ENCODE measurements at regions not wholly inside any gene's neighbourhood (a gene's known extent, or its start where the extent isn't known, plus 50 kb on each side); places are given as distances from the start of the nearest gene placed in this dataset.

DNA sequence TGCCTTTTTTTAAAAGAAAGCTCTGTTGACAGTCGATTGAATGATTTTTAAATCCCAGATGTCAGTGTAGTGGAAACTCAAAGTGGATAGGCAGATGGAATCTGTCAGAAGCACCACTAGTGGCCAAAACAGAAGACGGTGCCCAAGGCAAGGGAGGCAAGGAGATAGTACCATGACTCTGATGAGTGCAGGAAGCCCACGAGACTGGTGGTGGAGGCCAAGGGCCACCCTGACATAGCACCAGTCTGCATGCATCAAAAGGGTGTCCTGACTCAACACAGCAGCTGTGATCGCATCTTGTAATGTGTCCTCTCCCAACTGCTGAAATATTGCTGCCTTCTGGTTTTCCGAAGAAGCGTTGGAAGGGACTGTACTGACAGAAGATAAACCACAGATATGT lies 124.1 kb upstream of the PAPPA2 start:
- TF ChIP-seq, protein P1, sequence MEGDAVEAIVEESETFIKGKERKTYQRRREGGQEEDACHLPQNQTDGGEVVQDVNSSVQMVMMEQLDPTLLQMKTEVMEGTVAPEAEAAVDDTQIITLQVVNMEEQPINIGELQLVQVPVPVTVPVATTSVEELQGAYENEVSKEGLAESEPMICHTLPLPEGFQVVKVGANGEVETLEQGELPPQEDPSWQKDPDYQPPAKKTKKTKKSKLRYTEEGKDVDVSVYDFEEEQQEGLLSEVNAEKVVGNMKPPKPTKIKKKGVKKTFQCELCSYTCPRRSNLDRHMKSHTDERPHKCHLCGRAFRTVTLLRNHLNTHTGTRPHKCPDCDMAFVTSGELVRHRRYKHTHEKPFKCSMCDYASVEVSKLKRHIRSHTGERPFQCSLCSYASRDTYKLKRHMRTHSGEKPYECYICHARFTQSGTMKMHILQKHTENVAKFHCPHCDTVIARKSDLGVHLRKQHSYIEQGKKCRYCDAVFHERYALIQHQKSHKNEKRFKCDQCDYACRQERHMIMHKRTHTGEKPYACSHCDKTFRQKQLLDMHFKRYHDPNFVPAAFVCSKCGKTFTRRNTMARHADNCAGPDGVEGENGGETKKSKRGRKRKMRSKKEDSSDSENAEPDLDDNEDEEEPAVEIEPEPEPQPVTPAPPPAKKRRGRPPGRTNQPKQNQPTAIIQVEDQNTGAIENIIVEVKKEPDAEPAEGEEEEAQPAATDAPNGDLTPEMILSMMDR (tag by site-specific recombination; IDR thresholded peaks at IDR 0.05): no peak
- TF ChIP-seq YY1 (tag by site-specific recombination; IDR thresholded peaks at IDR 0.05) (no peak), ZFP41 (tag by site-specific recombination; IDR thresholded peaks at IDR 0.05; ENCODE audit: borderline replicate concordance) (no peak)

All from HEK293 (cell line).